ENCODE measurements at regions not wholly inside any gene's neighbourhood (a gene's known extent, or its start where the extent isn't known, plus 50 kb on each side); places are given as distances from the start of the nearest gene placed in this dataset.

GRCh38 chr6:74860456-74860855, 345.4 kb downstream of the COL12A1 start:
- no peak for DNase-seq
- Histone ChIP-seq H3K27me3 (ENCODE audit: control insufficient read depth, insufficient read depth, low read length) (no peaks in the 10 kb centered on the region), H3K4me1 (ENCODE audit: control insufficient read depth, insufficient read depth, low read length) (no peaks in the 10 kb centered on the region), H3K27ac (ENCODE audit: low read length) (no peak overlapping the region), H3K9me3 (ENCODE audit: control insufficient read depth, insufficient read depth, low read length) (no peaks in the 10 kb centered on the region), H3K4me3 (ENCODE audit: low read length) (no peak overlapping the region), H3K36me3 (ENCODE audit: control insufficient read depth, insufficient read depth, low read length) (no peaks in the 10 kb centered on the region)
- Mint-ChIP-seq H3K36me3 (no peaks in the 10 kb centered on the region), H3K4me1 (no peaks in the 10 kb centered on the region), H3K4me3 (no peak overlapping the region), H3K9me3 (peaks cover 0 to 2% of the 10 kb centered on the region in 2 donors), H3K27ac (no peak overlapping the region), H3K27me3 (ENCODE audit: low read depth in 2 of 2) (no peaks in the 10 kb centered on the region)
- intact Hi-C loops (cut with micrococcal nuclease) = no loop called here
- no peak for ATAC-seq
- TF ChIP-seq, protein P1, sequence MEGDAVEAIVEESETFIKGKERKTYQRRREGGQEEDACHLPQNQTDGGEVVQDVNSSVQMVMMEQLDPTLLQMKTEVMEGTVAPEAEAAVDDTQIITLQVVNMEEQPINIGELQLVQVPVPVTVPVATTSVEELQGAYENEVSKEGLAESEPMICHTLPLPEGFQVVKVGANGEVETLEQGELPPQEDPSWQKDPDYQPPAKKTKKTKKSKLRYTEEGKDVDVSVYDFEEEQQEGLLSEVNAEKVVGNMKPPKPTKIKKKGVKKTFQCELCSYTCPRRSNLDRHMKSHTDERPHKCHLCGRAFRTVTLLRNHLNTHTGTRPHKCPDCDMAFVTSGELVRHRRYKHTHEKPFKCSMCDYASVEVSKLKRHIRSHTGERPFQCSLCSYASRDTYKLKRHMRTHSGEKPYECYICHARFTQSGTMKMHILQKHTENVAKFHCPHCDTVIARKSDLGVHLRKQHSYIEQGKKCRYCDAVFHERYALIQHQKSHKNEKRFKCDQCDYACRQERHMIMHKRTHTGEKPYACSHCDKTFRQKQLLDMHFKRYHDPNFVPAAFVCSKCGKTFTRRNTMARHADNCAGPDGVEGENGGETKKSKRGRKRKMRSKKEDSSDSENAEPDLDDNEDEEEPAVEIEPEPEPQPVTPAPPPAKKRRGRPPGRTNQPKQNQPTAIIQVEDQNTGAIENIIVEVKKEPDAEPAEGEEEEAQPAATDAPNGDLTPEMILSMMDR (IDR thresholded peaks at IDR 0.05) = no peak

DNA sequence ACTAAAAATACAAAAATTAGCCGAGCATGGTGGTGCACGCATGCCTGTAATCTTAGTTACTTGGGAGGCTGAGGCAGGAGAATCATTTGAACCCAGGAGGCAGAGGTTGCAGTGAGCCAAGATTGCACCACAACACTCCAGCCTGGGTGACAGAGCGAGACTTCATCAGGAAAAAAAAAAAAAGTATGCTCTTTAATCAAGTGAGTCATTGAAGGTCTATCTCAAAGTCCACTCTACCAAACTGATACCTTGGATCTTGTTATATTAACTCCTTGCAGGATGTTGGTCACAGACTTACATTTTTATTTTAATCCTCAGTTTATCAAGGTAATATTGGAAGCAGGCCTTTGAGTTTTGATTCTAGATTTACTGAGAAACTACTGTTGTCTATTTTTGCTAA, 348.7 kb downstream of the COL12A1 start:
- Mint-ChIP-seq H3K27me3 (ENCODE audit: low read depth in 2 of 2) (no peaks in the 10 kb centered on the region), H3K27ac (no peak overlapping the region), H3K4me1 (no peaks in the 10 kb centered on the region), H3K36me3 (no peaks in the 10 kb centered on the region), H3K4me3 (no peak overlapping the region), H3K9me3 (no peaks in the 10 kb centered on the region)
- Histone ChIP-seq H3K4me3 (ENCODE audit: low read length) (no peak overlapping the region), H3K4me1 (ENCODE audit: control insufficient read depth, insufficient read depth, low read length) (no peaks in the 10 kb centered on the region), H3K27ac (ENCODE audit: low read length) (no peak overlapping the region), H3K27me3 (ENCODE audit: control insufficient read depth, insufficient read depth, low read length) (no peaks in the 10 kb centered on the region), H3K9me3 (ENCODE audit: control insufficient read depth, insufficient read depth, low read length) (no peaks in the 10 kb centered on the region), H3K36me3 (ENCODE audit: control insufficient read depth, insufficient read depth, low read length) (no peaks in the 10 kb centered on the region)
- TF ChIP-seq, protein P1 (IDR thresholded peaks at IDR 0.05) = no peak
- ATAC-seq (no peak), DNase-seq (no peak)
- WGBS (ENCODE audit: insufficient coverage) = 96% methylated on average over 3 of the region's 3 CpGs
- intact Hi-C loops (cut with micrococcal nuclease) = no loop called here

GRCh38 chr6:74853991-74854390, 351.9 kb downstream of the COL12A1 start:
- no peak overlapping the region for H3K4me3 ChIP-seq (ENCODE audit: low read length)
- no peaks in the 10 kb centered on the region for H3K36me3 ChIP-seq (ENCODE audit: control insufficient read depth, insufficient read depth, low read length)
- H3K27ac ChIP-seq (ENCODE audit: low read length) = no peak overlapping the region
- no peaks in the 10 kb centered on the region for H3K4me1 ChIP-seq (ENCODE audit: control insufficient read depth, insufficient read depth, low read length)
- TF ChIP-seq, protein P1 (IDR thresholded peaks at IDR 0.05) = no peak
- ATAC-seq (no peak), DNase-seq (no peak)
- Mint-ChIP-seq H3K36me3 (no peaks in the 10 kb centered on the region), H3K27me3 (ENCODE audit: low read depth in 2 of 2) (no peaks in the 10 kb centered on the region), H3K4me3 (no peak overlapping the region), H3K27ac (no peak overlapping the region), H3K4me1 (no peaks in the 10 kb centered on the region), H3K9me3 (peaks cover 2 to 7% of the 10 kb centered on the region in 2 donors)
- no peaks in the 10 kb centered on the region for H3K9me3 ChIP-seq (ENCODE audit: control insufficient read depth, insufficient read depth, low read length)
- H3K27me3 ChIP-seq (ENCODE audit: control insufficient read depth, insufficient read depth, low read length) = no peaks in the 10 kb centered on the region
- intact Hi-C loops (cut with micrococcal nuclease) = no loop called here

DNA sequence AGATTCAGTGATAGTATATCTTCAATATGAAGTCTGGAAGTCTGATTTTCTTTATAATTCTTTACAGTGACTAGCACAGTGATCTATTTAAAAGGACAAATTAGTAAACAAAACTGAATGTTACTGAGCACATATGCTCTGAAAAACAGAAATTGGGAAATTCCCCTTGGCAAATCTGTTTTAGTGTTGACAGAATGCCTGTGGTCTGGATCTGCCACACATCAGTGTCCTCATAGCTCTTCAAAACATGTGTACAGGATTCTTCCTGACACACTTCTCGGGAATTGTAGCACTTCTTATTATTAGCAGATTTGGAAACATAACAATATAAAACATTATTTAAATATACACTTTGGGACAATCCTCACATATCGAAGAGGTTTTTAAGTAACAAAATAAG, 354.3 kb downstream of the COL12A1 start:
- WGBS (ENCODE audit: insufficient coverage) = no CpG with 5 or more reads among the region's 2 CpGs

More for the DNA sequence above, 354.3 kb downstream of the COL12A1 start:
- H3K9me3 Mint-ChIP-seq = peaks cover 5 to 11% of the 10 kb centered on the region in 2 donors
- TF ChIP-seq, protein P1 (IDR thresholded peaks at IDR 0.05) = no peak
- H3K4me1 ChIP-seq (ENCODE audit: control insufficient read depth, insufficient read depth, low read length) = no peaks in the 10 kb centered on the region
- no peaks in the 10 kb centered on the region for H3K27me3 Mint-ChIP-seq (ENCODE audit: low read depth in 2 of 2)
- no peak overlapping the region for H3K27ac Mint-ChIP-seq
- DNase-seq (no peak), ATAC-seq (no peak)
- no peaks in the 10 kb centered on the region for H3K36me3 Mint-ChIP-seq
- no peaks in the 10 kb centered on the region for H3K9me3 ChIP-seq (ENCODE audit: control insufficient read depth, insufficient read depth, low read length)
- intact Hi-C loops (cut with micrococcal nuclease) = no loop called here
- no peaks in the 10 kb centered on the region for H3K27me3 ChIP-seq (ENCODE audit: control insufficient read depth, insufficient read depth, low read length)
- H3K4me3 ChIP-seq (ENCODE audit: low read length) = no peak overlapping the region
- no peak overlapping the region for H3K27ac ChIP-seq (ENCODE audit: low read length)
- no peaks in the 10 kb centered on the region for H3K4me1 Mint-ChIP-seq
- H3K4me3 Mint-ChIP-seq = no peak overlapping the region
- no peaks in the 10 kb centered on the region for H3K36me3 ChIP-seq (ENCODE audit: control insufficient read depth, insufficient read depth, low read length)
